ENCODE measurements at regions not wholly inside any gene's neighbourhood (a gene's known extent, or its start where the extent isn't known, plus 50 kb on each side); places are given as distances from the start of the nearest gene placed in this dataset.

DNA sequence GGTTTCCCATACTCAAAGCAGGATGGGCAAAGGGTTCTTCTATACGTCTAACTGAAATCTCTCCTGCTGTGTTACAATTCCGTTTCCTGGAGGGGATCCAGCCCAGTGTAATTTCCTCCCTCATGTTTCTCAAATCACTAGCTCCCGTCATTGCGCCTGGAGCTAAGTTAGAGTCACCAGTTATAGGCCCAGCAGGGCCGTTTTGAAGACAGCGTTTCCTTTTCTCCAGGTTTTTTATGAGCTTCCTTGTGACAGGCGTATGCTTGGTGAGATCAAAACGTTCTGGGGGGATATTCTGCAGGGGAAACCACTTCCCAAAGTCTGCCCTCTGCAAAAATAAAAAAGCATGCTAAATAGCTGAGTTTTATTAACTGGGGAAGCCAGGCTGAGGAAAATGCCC, 53.0 kb upstream of the WWC1 start:
- no peak for DNase-seq

GRCh38 chr5:168239325-168239724, 52.1 kb upstream of the WWC1 start:
- no peak for DNase-seq

Measured in CD4-positive, alpha-beta T cell treated with Interleukin-6 for 4 hours (primary cell).